B cell (primary cell): ENCODE measurements at regions not wholly inside any gene's neighbourhood (a gene's known extent, or its start where the extent isn't known, plus 50 kb on each side); places are given as distances from the start of the nearest gene placed in this dataset.

Experiments
- ATAC-seq: fragments of 200-7000 bp; cut with Tn5 transposase; one replicate; pipeline ENCODE4 v1.10.0; 2021; ENCODE audit warnings: low read depth, mild to moderate bottlenecking, moderate number of reproducible peaks, moderate library complexity
- CTCF ChIA-PET: fragments of 350-600 bp; sonication (Branson Sonifier 250); formaldehyde crosslinking; loops from one replicate; lab custom pipeline; 2021; ENCODE audit warnings: antibody characterized with exemption, inconsistent platforms; lab: Charles Lee
- POLR2A ChIA-PET: fragments of 350-600 bp; sonication (Branson Sonifier 250); formaldehyde crosslinking; loops from one replicate; lab custom pipeline; 2021; ENCODE audit warnings: antibody characterized with exemption; lab: Charles Lee
- DNase-seq: peaks from one replicate; pipeline ENCODE4 v3.0.0; 2013
- H2AFZ ChIP-seq: 2 replicates; pipeline ENCODE4 v1.6.1; 2012; ENCODE audit warnings: mild to moderate bottlenecking, low read depth, low read length; ENCODE audit not compliant: insufficient read depth, poor library complexity, severe bottlenecking
- H3K27ac ChIP-seq, 2 donors: 1 replicate in 1 of 2; 2 replicates in 1 of 2; pipeline ENCODE4 v1.5.1; 2012 to 2013; ENCODE audit warnings: low read length in 2 of 2, mild to moderate bottlenecking in 2 of 2, moderate library complexity in 1 of 2
- H3K27me3 ChIP-seq, 4 experiments: fragments of 200-600 bp in 1 of 4; sonication (generic) in 1 of 4; replicated peaks in 1 of 4; 1 replicate in 2 of 4; 2 replicates in 2 of 4; pipeline versions ENCODE4 v1.6.1 to v1.7.0; 2013 to 2016; ENCODE audit warnings: low read length in 3 of 4, mild to moderate bottlenecking in 2 of 4, mixed read lengths in 1 of 4, moderate library complexity in 1 of 4; ENCODE audit not compliant: insufficient read depth in 4 of 4, control insufficient read depth in 3 of 4; ENCODE audit errors: control extremely low read depth in 1 of 4
- H3K36me3 ChIP-seq, 2 experiments: replicated peaks in 1 of 2; 1 replicate in 1 of 2; 2 replicates in 1 of 2; pipeline versions ENCODE4 v1.6.1 to v1.7.1; 2013; ENCODE audit warnings: low read length in 1 of 2; ENCODE audit not compliant: insufficient read depth in 2 of 2, control insufficient read depth in 1 of 2; ENCODE audit errors: control extremely low read depth in 1 of 2, extremely low read depth in 1 of 2
- H3K4me1 ChIP-seq, 2 donors: fragments of 200-600 bp in 1 of 2; sonication (generic) in 1 of 2; 1 replicate in 1 of 2; 2 replicates in 1 of 2; pipeline versions ENCODE4 v1.5.1 to v1.6.1; 2013 to 2017; ENCODE audit warnings: low read length in 2 of 2; ENCODE audit not compliant: control insufficient read depth in 2 of 2, insufficient read depth in 2 of 2
- H3K4me2 ChIP-seq: replicated peaks from 2 replicates; pipeline ENCODE3; 2012; ENCODE audit warnings: mild to moderate bottlenecking, low read depth, low read length; ENCODE audit not compliant: poor library complexity, severe bottlenecking
- H3K4me3 ChIP-seq, 5 experiments: fragments of 200-600 bp in 1 of 5; sonication (generic) in 1 of 5; 1 replicate in 3 of 5; 2 replicates in 2 of 5; pipeline versions ENCODE4 v1.5.1 to v1.7.0; 2011 to 2016; ENCODE audit warnings: low read length in 4 of 5, mild to moderate bottlenecking in 4 of 5, low read depth in 2 of 5, control low read depth in 1 of 5, moderate library complexity in 1 of 5; ENCODE audit not compliant: insufficient read depth in 1 of 5; ENCODE audit errors: control extremely low read depth in 1 of 5, extremely low read depth in 1 of 5
- H3K79me2 ChIP-seq: fragments of 200-600 bp; sonication (generic); one replicate; pipeline ENCODE4 v1.6.0; 2016; ENCODE audit warnings: low read length; ENCODE audit not compliant: control insufficient read depth, insufficient read depth
- H3K9ac ChIP-seq: fragments of 200-600 bp; sonication (generic); 2 replicates; pipeline ENCODE4 v1.6.1; 2017; ENCODE audit warnings: mild to moderate bottlenecking, low read length, moderate library complexity
- H3K9me3 ChIP-seq, 3 donors: one replicate each; pipeline versions ENCODE4 v1.6.1 to v1.7.1; 2013; ENCODE audit warnings: low read length in 2 of 3; ENCODE audit not compliant: control insufficient read depth in 2 of 3, insufficient read depth in 1 of 3; ENCODE audit errors: control extremely low read depth in 1 of 3
- H4K20me1 ChIP-seq: 2 replicates; pipeline ENCODE4 v1.6.0; 2012; ENCODE audit warnings: mild to moderate bottlenecking, low read length; ENCODE audit not compliant: insufficient read depth, control insufficient read depth, poor library complexity, severe bottlenecking
- H3K27ac Mint-ChIP-seq: one replicate; pipeline ENCODE4 v1.8.0; 2021; ENCODE audit warnings: mixed read lengths
- H3K27me3 Mint-ChIP-seq: one replicate; pipeline ENCODE4 v1.8.0; 2021; ENCODE audit warnings: mixed read lengths
- H3K4me1 Mint-ChIP-seq: one replicate; pipeline ENCODE4 v1.8.0; 2021; ENCODE audit warnings: mixed read lengths
- H3K4me3 Mint-ChIP-seq: one replicate; pipeline ENCODE4 v1.8.0; 2021; ENCODE audit warnings: mixed read lengths
- H3K9me3 Mint-ChIP-seq: one replicate; pipeline ENCODE4 v1.8.0; 2022; ENCODE audit warnings: mixed read lengths; ENCODE audit not compliant: insufficient read depth
- EZH2 ChIP-seq: IDR thresholded peaks from 2 replicates; pipeline ENCODE4 v1.6.1; 2012; ENCODE audit warnings: borderline replicate concordance, low read depth, mild to moderate bottlenecking, moderate library complexity, low read length; ENCODE audit not compliant: insufficient read depth, poor library complexity, severe bottlenecking
- WGBS: methylation state at CpG from one replicate; pipeline ENCODE4 v1.1.5; 2013; ENCODE audit warnings: missing lambda C conversion rate; ENCODE audit not compliant: insufficient coverage; 5-methylcytosine and 5-hydroxymethylcytosine counted together
- intact Hi-C: fragments of 100-400 bp; cut with micrococcal nuclease; formaldehyde crosslinking; loops from one replicate; pipeline ENCODE4 v1.10.0; 2022
- TF ChIP-seq, protein P1 (sequence below): fragments of 200-600 bp; IDR thresholded peaks from one replicate; pipeline ENCODE4 v1.8.0; 2022; ENCODE audit warnings: antibody characterized with exemption, mild to moderate bottlenecking

DNA sequence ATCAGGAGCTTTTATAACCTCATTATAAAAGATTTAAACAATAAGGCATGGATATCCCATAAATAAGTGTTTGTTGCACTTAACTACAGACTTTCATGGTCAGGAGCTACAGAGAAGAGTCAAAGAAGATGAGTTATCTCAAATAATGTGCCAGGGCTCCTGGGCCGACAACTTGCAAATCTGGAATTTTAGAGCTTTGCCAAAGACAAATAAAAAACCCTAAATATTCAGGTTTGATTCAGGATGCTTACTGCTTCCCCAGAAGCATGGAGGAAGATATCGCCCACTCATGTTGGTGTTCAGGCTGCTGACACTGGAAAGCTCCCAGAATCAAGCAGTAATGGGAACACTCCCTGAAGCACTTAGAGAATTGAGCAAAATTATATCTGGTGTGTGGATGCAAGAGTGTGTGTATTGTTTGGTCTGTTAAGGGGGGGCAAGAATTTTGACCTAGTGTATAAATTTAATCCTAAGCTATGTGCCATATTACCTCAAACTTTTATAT, 176.9 kb upstream of the ESRRG start:
- Histone ChIP-seq H4K20me1 (no peaks in the 10 kb centered on the region), H3K4me2 (no peak overlapping the region), H3K9me3 (no peaks in the 10 kb centered on the region), H3K27me3 (no peaks in the 10 kb centered on the region), H2AFZ (no peak overlapping the region), H3K9ac (no peak overlapping the region), H3K79me2 (no peaks in the 10 kb centered on the region), H3K4me1 (no peaks in the 10 kb centered on the region), H3K27ac (no peak overlapping the region), H3K36me3 (no peaks in the 10 kb centered on the region), H3K4me3 (no peak overlapping the region)
- POLR2A ChIA-PET = no interaction called here
- 54% methylated on average over 1 of the region's 2 CpGs for WGBS
- CTCF ChIA-PET = no interaction called here
- Mint-ChIP-seq H3K27ac (no peak overlapping the region), H3K9me3 (no peaks in the 10 kb centered on the region), H3K27me3 (no peaks in the 10 kb centered on the region), H3K4me3 (no peak overlapping the region), H3K4me1 (no peaks in the 10 kb centered on the region)
- DNase-seq (no peak), ATAC-seq (no peak)
- intact Hi-C loops = no loop called here
- TF ChIP-seq, protein P1, sequence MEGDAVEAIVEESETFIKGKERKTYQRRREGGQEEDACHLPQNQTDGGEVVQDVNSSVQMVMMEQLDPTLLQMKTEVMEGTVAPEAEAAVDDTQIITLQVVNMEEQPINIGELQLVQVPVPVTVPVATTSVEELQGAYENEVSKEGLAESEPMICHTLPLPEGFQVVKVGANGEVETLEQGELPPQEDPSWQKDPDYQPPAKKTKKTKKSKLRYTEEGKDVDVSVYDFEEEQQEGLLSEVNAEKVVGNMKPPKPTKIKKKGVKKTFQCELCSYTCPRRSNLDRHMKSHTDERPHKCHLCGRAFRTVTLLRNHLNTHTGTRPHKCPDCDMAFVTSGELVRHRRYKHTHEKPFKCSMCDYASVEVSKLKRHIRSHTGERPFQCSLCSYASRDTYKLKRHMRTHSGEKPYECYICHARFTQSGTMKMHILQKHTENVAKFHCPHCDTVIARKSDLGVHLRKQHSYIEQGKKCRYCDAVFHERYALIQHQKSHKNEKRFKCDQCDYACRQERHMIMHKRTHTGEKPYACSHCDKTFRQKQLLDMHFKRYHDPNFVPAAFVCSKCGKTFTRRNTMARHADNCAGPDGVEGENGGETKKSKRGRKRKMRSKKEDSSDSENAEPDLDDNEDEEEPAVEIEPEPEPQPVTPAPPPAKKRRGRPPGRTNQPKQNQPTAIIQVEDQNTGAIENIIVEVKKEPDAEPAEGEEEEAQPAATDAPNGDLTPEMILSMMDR = no peak
- no peak for TF ChIP-seq EZH2

DNA sequence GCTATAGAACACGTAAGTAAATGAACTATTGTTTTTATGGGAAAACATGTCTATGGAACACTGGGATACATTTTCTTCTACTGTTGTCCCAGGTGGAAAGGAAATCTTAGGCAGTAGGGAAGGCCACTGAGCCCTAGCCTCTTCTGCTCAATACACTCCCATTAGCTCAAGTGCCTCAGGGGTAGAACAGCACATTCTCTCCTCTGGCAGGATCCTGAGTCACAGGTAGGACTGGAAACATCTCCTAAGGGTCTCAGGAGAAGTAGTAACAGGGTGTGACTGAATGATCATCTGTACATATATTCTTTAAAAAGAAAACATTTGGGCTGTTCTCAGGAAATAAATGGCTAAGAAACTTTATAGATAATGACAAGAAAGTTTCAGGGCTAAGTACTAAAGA, 175.6 kb upstream of the ESRRG start:
- no peaks in the 10 kb centered on the region for H3K27me3 Mint-ChIP-seq
- Histone ChIP-seq H4K20me1 (no peaks in the 10 kb centered on the region), H3K27me3 (no peaks in the 10 kb centered on the region), H3K9me3 (no peaks in the 10 kb centered on the region), H2AFZ (no peak overlapping the region), H3K4me2 (no peak overlapping the region), H3K4me3 (no peak overlapping the region), H3K9ac (no peak overlapping the region), H3K4me1 (no peaks in the 10 kb centered on the region), H3K36me3 (no peaks in the 10 kb centered on the region), H3K79me2 (no peaks in the 10 kb centered on the region), H3K27ac (no peak overlapping the region)
- ChIA-PET POLR2A (no interaction called here), CTCF (no interaction called here)
- DNase-seq (no peak), ATAC-seq (no peak)
- TF ChIP-seq, protein P1 = no peak
- no peak for TF ChIP-seq EZH2
- intact Hi-C loops = no loop called here
- no peaks in the 10 kb centered on the region for H3K9me3 Mint-ChIP-seq
- WGBS = no CpG with 5 or more reads among the region's 1 CpG
- no peak overlapping the region for H3K27ac Mint-ChIP-seq
- H3K4me3 Mint-ChIP-seq = no peak overlapping the region
- H3K4me1 Mint-ChIP-seq = no peaks in the 10 kb centered on the region
